NB4 (cell line): ENCODE measurements at regions not wholly inside any gene's neighbourhood (a gene's known extent, or its start where the extent isn't known, plus 50 kb on each side); places are given as distances from the start of the nearest gene placed in this dataset.

Experiments
- DNase-seq: peaks from one replicate; pipeline ENCODE4 v3.0.0; 2010; ENCODE audit warnings: low read depth
- H3K4me3 ChIP-seq: one replicate; pipeline ENCODE4 v1.5.1; 2011; ENCODE audit warnings: mild to moderate bottlenecking, low read depth, low read length, moderate library complexity
- CTCF ChIP-seq: IDR thresholded peaks from one replicate; pipeline ENCODE4 v1.5.1; 2012; ENCODE audit warnings: low read depth, low read length
- MAX ChIP-seq: IDR thresholded peaks from 2 replicates; pipeline ENCODE4 v1.6.1; 2011; ENCODE audit warnings: low read depth, low read length
- MYC ChIP-seq: IDR thresholded peaks from 2 replicates; pipeline ENCODE4 v1.6.1; 2011; ENCODE audit warnings: low read depth, low read length
- POLR2A ChIP-seq: IDR thresholded peaks from 2 replicates; pipeline ENCODE4 v1.6.1; 2011; ENCODE audit warnings: mild to moderate bottlenecking; ENCODE audit not compliant: insufficient read length; ENCODE audit errors: extremely low read depth

GRCh38 chr10:130834573-130834972 lies 476.9 kb downstream of the TCERG1L start:
- no peak for TF ChIP-seq MAX
- TF ChIP-seq MYC = no peak
- no peak for TF ChIP-seq CTCF
- no peak for TF ChIP-seq POLR2A
- no peak overlapping the region for H3K4me3 ChIP-seq

GRCh38 chr10:130835068-130835467 lies 476.5 kb downstream of the TCERG1L start:
- no peak for TF ChIP-seq CTCF
- TF ChIP-seq MAX = no peak
- no peak for TF ChIP-seq MYC
- TF ChIP-seq POLR2A = no peak
- DNase-seq = no peak
- H3K4me3 ChIP-seq = no peak overlapping the region

More at GRCh38 chr10:130834573-130834972, 476.9 kb downstream of the TCERG1L start:
- DNase-seq = no peak

GRCh38 chr10:130836344-130836743 lies 475.2 kb downstream of the TCERG1L start:
- TF ChIP-seq POLR2A = no peak
- 0 out of 2 replicates have a peak, but pooled peaks have one; percentile 5 for TF ChIP-seq MAX
- no peak for TF ChIP-seq CTCF
- no peak for TF ChIP-seq MYC
- no peak for DNase-seq
- H3K4me3 ChIP-seq = no peak overlapping the region

- TF ChIP-seq MAX = no peak
- no peak for TF ChIP-seq MYC
- no peak for TF ChIP-seq CTCF
- no peak for TF ChIP-seq POLR2A
These were observed 468.4 kb downstream of the TCERG1L start for GRCh38 chr10:130843051-130843653.

GRCh38 chr10:130844310-130844709 lies 467.2 kb downstream of the TCERG1L start:
- no peak for TF ChIP-seq MYC
- TF ChIP-seq MAX = no peak
- no peak for TF ChIP-seq POLR2A
- TF ChIP-seq CTCF = no peak
- H3K4me3 ChIP-seq = no peak overlapping the region
- no peak for DNase-seq

More at GRCh38 chr10:130843051-130843653, 468.4 kb downstream of the TCERG1L start:
- H3K4me3 ChIP-seq = no peak overlapping the region
- no peak for DNase-seq
